C4-2B (cell line): ENCODE measurements at regions not wholly inside any gene's neighbourhood (a gene's known extent, or its start where the extent isn't known, plus 50 kb on each side); places are given as distances from the start of the nearest gene placed in this dataset.

Experiments
- CTCF ChIP-seq: fragments of 450-650 bp; conservative IDR thresholded peaks from 2 replicates; pipeline ENCODE4 v1.5.1; 2017; ENCODE audit warnings: mild to moderate bottlenecking
- ZFX ChIP-seq: fragments of 450-650 bp; IDR thresholded peaks from 2 replicates; pipeline ENCODE4 v1.6.1; 2017

GRCh38 chr4:23353200-23353599 lies 536.6 kb downstream of the PPARGC1A start:
- TF ChIP-seq CTCF, result no peak
- TF ChIP-seq ZFX, result no peak
